HCT116 (cell line): ENCODE measurements at regions not wholly inside any gene's neighbourhood (a gene's known extent, or its start where the extent isn't known, plus 50 kb on each side); places are given as distances from the start of the nearest gene placed in this dataset.

Source experiments
- ATAC-seq: fragments of 200-7000 bp; cut with Tn5 transposase; 2 replicates; pipeline ENCODE4 v1.9.1; 2020; ENCODE audit warnings: mild to moderate bottlenecking, moderate library complexity
- BruUV-seq: library from RNA; stranded (reverse); fragments of 400-500 nt; replicated peaks from 2 replicates; lab custom pipeline; 2021; lab: Mats Ljungman, UMichigan
- CTCF ChIA-PET: fragments of 300-600 bp; sonication (Branson Sonifier 250); formaldehyde crosslinking; loops from one replicate; lab custom pipeline; 2021; ENCODE audit warnings: antibody characterized with exemption; lab: Charles Lee
- POLR2A ChIA-PET: fragments of 300-600, 350-600 bp; sonication (Branson Sonifier 250); formaldehyde crosslinking; loops from one replicate; lab custom pipeline; 2021; ENCODE audit warnings: antibody characterized with exemption; lab: Charles Lee
- RAD21 ChIA-PET, 2 experiments: fragments of 300-600 bp; sonication (Branson Sonifier 250); formaldehyde crosslinking; loops; one replicate each; lab custom pipeline; 2023; ENCODE audit warnings: low total read pairs in 2 of 2; ENCODE audit not compliant: uncharacterized antibody in 2 of 2, unreplicated experiment in 2 of 2, low non-redundant PET in 1 of 2; lab: Charles Lee
- DNase-seq: peaks from one replicate; pipeline ENCODE4 v3.0.0-alpha.2; 2010; ENCODE audit warnings: low read depth, low spot score
- H2AFZ ChIP-seq: fragments of 200-600 bp; shearing (Covaris generic), sonication (generic); 2 replicates; pipeline ENCODE4 v1.6.1; 2017; ENCODE audit warnings: low read depth, mixed run types, mixed read lengths, antibody characterized with exemption, low read length; ENCODE audit not compliant: poor library complexity, severe bottlenecking
- H3K27ac ChIP-seq: 2 replicates; pipeline ENCODE4 v1.5.1; 2012; ENCODE audit warnings: low read depth, low read length
- H3K27me3 ChIP-seq: fragments of 200-600 bp; sonication (generic); 2 replicates; pipeline ENCODE4 v1.6.1; 2016; ENCODE audit warnings: mixed run types, low read length, mixed read lengths; ENCODE audit not compliant: insufficient read depth
- H3K36me3 ChIP-seq, 2 experiments: fragments of 200-500 bp in 1 of 2; fragments of 200-600 bp in 1 of 2; sonication (Bioruptor generic) in 1 of 2; sonication (generic) in 1 of 2; 2 replicates each; pipeline versions ENCODE4 v1.5.1 to v1.6.1; 2014 to 2016; ENCODE audit warnings: low read length in 2 of 2, inconsistent platforms in 1 of 2, mixed read lengths in 1 of 2, mixed run types in 1 of 2; ENCODE audit not compliant: insufficient read depth in 2 of 2, control insufficient read depth in 1 of 2
- H3K4me1 ChIP-seq, 2 experiments: fragments of 200-600 bp in 1 of 2; sonication (generic) in 1 of 2; 2 replicates each; pipeline versions ENCODE4 v1.5.1 to v1.6.1; 2012 to 2017; ENCODE audit warnings: low read length in 2 of 2, inconsistent platforms in 1 of 2, mild to moderate bottlenecking in 1 of 2, mixed read lengths in 1 of 2, mixed run types in 1 of 2, moderate library complexity in 1 of 2; ENCODE audit not compliant: insufficient read depth in 2 of 2, control insufficient read depth in 1 of 2
- H3K4me2 ChIP-seq: fragments of 200-600 bp; sonication (generic); 2 replicates; pipeline ENCODE4 v1.6.1; 2017; ENCODE audit warnings: mixed run types, low read length, mixed read lengths
- H3K4me3 ChIP-seq, 2 experiments: fragments of 200-600 bp in 1 of 2; sonication (generic) in 1 of 2; replicated peaks in 1 of 2; 2 replicates each; pipeline ENCODE4 v1.5.1; 2011 to 2016; ENCODE audit warnings: low read length in 2 of 2, control low read depth in 1 of 2, low read depth in 1 of 2, mild to moderate bottlenecking in 1 of 2, mixed read lengths in 1 of 2, mixed run types in 1 of 2
- H3K79me2 ChIP-seq: fragments of 200-600 bp; sonication (generic); 2 replicates; pipeline ENCODE4 v1.6.1; 2017; ENCODE audit warnings: mild to moderate bottlenecking, mixed run types, low read length, moderate library complexity, mixed read lengths; ENCODE audit not compliant: insufficient read depth
- H3K9ac ChIP-seq: fragments of 200-600 bp; sonication (generic); 2 replicates; pipeline ENCODE4 v1.6.1; 2016; ENCODE audit warnings: low read length, mixed read lengths
- H3K9me2 ChIP-seq: fragments of 200-600 bp; sonication (generic), shearing (Covaris generic); 2 replicates; pipeline ENCODE4 v1.6.1; 2017; ENCODE audit warnings: mixed run types, mild to moderate bottlenecking, moderate library complexity; ENCODE audit not compliant: insufficient read depth
- H3K9me3 ChIP-seq, 2 experiments: fragments of 200-500 bp in 1 of 2; fragments of 200-600 bp in 1 of 2; sonication (Bioruptor generic) in 1 of 2; sonication (generic) in 1 of 2; 2 replicates each; pipeline ENCODE4 v1.6.1; 2014 to 2017; ENCODE audit warnings: low read length in 2 of 2, mixed read lengths in 2 of 2, inconsistent platforms in 1 of 2, low read depth in 1 of 2, mild to moderate bottlenecking in 1 of 2, mixed run types in 1 of 2, moderate library complexity in 1 of 2; ENCODE audit not compliant: control insufficient read depth in 1 of 2, insufficient read depth in 1 of 2
- H4K20me1 ChIP-seq: fragments of 200-600 bp; sonication (generic), shearing (Covaris generic); 2 replicates; pipeline ENCODE4 v1.6.1; 2017; ENCODE audit warnings: mixed run types, mild to moderate bottlenecking, moderate library complexity; ENCODE audit not compliant: insufficient read depth
- CEBPB ChIP-seq: IDR thresholded peaks from 2 replicates; pipeline ENCODE4 v1.6.1; 2012; ENCODE audit warnings: low read depth
- MAX ChIP-seq: IDR thresholded peaks from 2 replicates; pipeline ENCODE4 v1.6.1; 2012
- POLR2AphosphoS5 ChIP-seq: IDR thresholded peaks from 2 replicates; pipeline ENCODE4 v1.6.1; 2011; ENCODE audit warnings: mild to moderate bottlenecking, low read depth, low read length, moderate library complexity
- SP1 ChIP-seq: IDR thresholded peaks from 2 replicates; pipeline ENCODE4 v1.6.1; 2012; ENCODE audit warnings: low read depth
- intact Hi-C: fragments of 100-400 bp; cut with micrococcal nuclease; formaldehyde crosslinking; loops from 2 replicates; pipeline ENCODE4 v1.10.0; 2022
- TF ChIP-seq, protein P1 (sequence below): IDR thresholded peaks from 2 replicates; pipeline ENCODE4 v1.6.1; 2012; ENCODE audit warnings: low read depth

- ChIA-PET POLR2A (no interaction called here), RAD21 (no interaction called here), CTCF (no interaction called here)
- Histone ChIP-seq H3K36me3 (no peaks in the 10 kb centered on the region), H3K4me1 (peaks cover 4 to 14% of the 10 kb centered on the region in 2 experiments; a peak in 2 of 4 replicates), H3K9ac (no peak overlapping the region), H3K79me2 (no peaks in the 10 kb centered on the region), H3K27me3 (no peaks in the 10 kb centered on the region), H3K27ac (no peak overlapping the region), H4K20me1 (no peaks in the 10 kb centered on the region), H2AFZ (no peak overlapping the region), H3K9me2 (no peaks in the 10 kb centered on the region), H3K9me3 (no peaks in the 10 kb centered on the region), H3K4me2 (no peak overlapping the region), H3K4me3 (no peak overlapping the region)
- DNase-seq (no peak), ATAC-seq (no peak)
- intact Hi-C loops: no loop called here
- TF ChIP-seq CEBPB (no peak), POLR2AphosphoS5 (no peak)
- TF ChIP-seq, protein P1, sequence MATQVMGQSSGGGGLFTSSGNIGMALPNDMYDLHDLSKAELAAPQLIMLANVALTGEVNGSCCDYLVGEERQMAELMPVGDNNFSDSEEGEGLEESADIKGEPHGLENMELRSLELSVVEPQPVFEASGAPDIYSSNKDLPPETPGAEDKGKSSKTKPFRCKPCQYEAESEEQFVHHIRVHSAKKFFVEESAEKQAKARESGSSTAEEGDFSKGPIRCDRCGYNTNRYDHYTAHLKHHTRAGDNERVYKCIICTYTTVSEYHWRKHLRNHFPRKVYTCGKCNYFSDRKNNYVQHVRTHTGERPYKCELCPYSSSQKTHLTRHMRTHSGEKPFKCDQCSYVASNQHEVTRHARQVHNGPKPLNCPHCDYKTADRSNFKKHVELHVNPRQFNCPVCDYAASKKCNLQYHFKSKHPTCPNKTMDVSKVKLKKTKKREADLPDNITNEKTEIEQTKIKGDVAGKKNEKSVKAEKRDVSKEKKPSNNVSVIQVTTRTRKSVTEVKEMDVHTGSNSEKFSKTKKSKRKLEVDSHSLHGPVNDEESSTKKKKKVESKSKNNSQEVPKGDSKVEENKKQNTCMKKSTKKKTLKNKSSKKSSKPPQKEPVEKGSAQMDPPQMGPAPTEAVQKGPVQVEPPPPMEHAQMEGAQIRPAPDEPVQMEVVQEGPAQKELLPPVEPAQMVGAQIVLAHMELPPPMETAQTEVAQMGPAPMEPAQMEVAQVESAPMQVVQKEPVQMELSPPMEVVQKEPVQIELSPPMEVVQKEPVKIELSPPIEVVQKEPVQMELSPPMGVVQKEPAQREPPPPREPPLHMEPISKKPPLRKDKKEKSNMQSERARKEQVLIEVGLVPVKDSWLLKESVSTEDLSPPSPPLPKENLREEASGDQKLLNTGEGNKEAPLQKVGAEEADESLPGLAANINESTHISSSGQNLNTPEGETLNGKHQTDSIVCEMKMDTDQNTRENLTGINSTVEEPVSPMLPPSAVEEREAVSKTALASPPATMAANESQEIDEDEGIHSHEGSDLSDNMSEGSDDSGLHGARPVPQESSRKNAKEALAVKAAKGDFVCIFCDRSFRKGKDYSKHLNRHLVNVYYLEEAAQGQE: no peak
- no TSS peak for BruUV-seq
Observed at GRCh38 chr12:73383584-73384222, 1111.5 kb downstream of the TRHDE start.

DNA sequence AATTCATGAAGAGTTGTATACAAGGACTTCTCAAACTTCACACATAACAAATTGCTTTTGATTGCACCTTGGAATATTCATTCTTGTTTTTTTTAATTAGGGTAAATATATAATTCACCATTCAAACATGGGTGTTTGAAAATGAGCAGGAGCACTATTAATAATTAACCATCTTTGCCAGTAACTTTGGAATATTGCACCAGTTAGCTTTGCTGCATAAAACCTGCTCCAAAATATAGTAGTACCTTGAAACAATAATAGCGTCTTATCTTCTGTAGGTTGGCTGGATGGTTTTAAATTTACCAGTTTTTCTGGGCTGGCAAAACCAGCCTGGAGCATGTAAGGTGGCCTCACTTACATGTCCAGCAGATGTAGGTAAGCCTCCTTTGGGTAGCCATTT, 1112.4 kb downstream of the TRHDE start:
- ChIA-PET CTCF (no interaction called here), RAD21 (no interaction called here), POLR2A (no interaction called here)
- Histone ChIP-seq H4K20me1 (no peaks in the 10 kb centered on the region), H3K9ac (no peak overlapping the region), H3K4me3 (no peak overlapping the region), H2AFZ (no peak overlapping the region), H3K4me2 (no peak overlapping the region), H3K9me2 (no peaks in the 10 kb centered on the region), H3K27ac (no peak overlapping the region), H3K9me3 (no peaks in the 10 kb centered on the region), H3K79me2 (no peaks in the 10 kb centered on the region), H3K4me1 (peaks cover 4 to 14% of the 10 kb centered on the region in 2 experiments; a peak in 2 of 4 replicates), H3K36me3 (no peaks in the 10 kb centered on the region), H3K27me3 (no peaks in the 10 kb centered on the region)
- intact Hi-C loops: no loop called here
- no peak for ATAC-seq
- DNase-seq: no peak
- BruUV-seq: no TSS peak
- no peak for TF ChIP-seq SP1
- TF ChIP-seq MAX: no peak
- TF ChIP-seq CEBPB: no peak
